Type B pancreatic cell (in vitro differentiated cells): ENCODE measurements at regions not wholly inside any gene's neighbourhood (a gene's known extent, or its start where the extent isn't known, plus 50 kb on each side); places are given as distances from the start of the nearest gene placed in this dataset.
"Not testable (repeated sequence)": the region's sequence is repeated elsewhere in the genome, so short reads cannot be mapped to it uniquely, and the experiment has no call there.

Experiments used
- DNase-seq: peaks from one replicate; pipeline ENCODE4 v3.0.0; 2021; ENCODE audit warnings: mixed read lengths; ENCODE audit not compliant: unreplicated experiment; ENCODE audit errors: extremely low spot score
- H3K27ac Mint-ChIP-seq: 2 replicates; pipeline ENCODE4 v1.8.0; 2021; ENCODE audit warnings: mild to moderate bottlenecking, mixed read lengths
- H3K27me3 Mint-ChIP-seq: 2 replicates; pipeline ENCODE4 v1.8.0; 2021; ENCODE audit warnings: mixed read lengths
- H3K36me3 Mint-ChIP-seq: 2 replicates; pipeline ENCODE4 v1.8.0; 2021; ENCODE audit warnings: mixed read lengths
- H3K4me1 Mint-ChIP-seq: one replicate; pipeline ENCODE4 v1.8.0; 2021; ENCODE audit warnings: mixed read lengths; ENCODE audit not compliant: unreplicated experiment
- H3K4me3 Mint-ChIP-seq: 2 replicates; pipeline ENCODE4 v1.8.0; 2021; ENCODE audit warnings: mild to moderate bottlenecking, mixed read lengths
- H3K9me3 Mint-ChIP-seq: 2 replicates; pipeline ENCODE4 v1.8.0; 2021; ENCODE audit warnings: mixed read lengths
- TF ChIP-seq, protein P1 (sequence below): fragments of 200-600 bp; sonication (generic); conservative IDR thresholded peaks from 2 replicates; pipeline ENCODE4 v1.5.0; 2021; ENCODE audit warnings: antibody characterized with exemption, mild to moderate bottlenecking

DNA sequence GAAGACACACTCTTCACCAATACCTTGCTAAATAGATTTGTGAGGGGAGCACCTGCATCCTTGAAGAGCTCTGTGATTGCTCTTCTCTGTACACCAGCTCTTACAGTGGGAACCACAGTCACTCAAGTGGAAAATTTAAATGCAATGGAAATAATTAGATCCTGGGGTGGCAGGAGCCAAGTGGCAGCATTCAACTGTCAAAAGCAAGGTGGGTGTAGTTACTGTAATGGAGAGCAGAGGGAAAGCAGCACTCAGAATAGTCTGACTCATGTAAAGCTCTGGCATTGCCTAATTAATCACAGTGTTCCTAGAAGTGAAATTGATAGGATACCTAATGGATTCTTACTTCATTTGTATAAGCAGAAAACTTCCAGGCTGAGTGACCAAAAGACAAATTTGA is 245.8 kb downstream of the KCNE4 start:
- no peak overlapping the region for H3K27ac Mint-ChIP-seq
- no peak for DNase-seq
- H3K4me3 Mint-ChIP-seq = no peak overlapping the region
- H3K4me1 Mint-ChIP-seq = no peaks in the 10 kb centered on the region
- TF ChIP-seq, protein P1, sequence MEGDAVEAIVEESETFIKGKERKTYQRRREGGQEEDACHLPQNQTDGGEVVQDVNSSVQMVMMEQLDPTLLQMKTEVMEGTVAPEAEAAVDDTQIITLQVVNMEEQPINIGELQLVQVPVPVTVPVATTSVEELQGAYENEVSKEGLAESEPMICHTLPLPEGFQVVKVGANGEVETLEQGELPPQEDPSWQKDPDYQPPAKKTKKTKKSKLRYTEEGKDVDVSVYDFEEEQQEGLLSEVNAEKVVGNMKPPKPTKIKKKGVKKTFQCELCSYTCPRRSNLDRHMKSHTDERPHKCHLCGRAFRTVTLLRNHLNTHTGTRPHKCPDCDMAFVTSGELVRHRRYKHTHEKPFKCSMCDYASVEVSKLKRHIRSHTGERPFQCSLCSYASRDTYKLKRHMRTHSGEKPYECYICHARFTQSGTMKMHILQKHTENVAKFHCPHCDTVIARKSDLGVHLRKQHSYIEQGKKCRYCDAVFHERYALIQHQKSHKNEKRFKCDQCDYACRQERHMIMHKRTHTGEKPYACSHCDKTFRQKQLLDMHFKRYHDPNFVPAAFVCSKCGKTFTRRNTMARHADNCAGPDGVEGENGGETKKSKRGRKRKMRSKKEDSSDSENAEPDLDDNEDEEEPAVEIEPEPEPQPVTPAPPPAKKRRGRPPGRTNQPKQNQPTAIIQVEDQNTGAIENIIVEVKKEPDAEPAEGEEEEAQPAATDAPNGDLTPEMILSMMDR = no peak
- H3K9me3 Mint-ChIP-seq = no peaks in the 10 kb centered on the region
- H3K27me3 Mint-ChIP-seq = no peaks in the 10 kb centered on the region
- no peaks in the 10 kb centered on the region for H3K36me3 Mint-ChIP-seq

DNA sequence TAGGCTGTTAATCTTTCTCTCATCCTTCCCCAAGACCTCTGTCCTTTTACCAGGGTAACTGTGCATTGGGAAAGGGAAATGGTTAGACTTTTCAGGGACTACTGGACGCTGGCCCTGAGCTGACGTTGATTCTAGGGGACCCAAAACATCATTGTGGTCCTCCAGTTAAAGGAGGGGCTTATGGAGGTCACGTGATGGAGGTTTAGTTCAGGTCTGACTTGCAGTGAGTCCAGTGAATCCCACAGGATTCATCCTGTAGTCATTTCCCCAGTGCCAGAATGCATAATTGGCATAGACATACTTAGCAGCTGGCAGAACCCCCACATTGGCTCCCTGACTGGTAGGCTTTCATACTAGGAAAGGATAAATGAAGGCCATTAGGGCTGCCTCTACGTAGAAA is 246.3 kb downstream of the KCNE4 start:
- H3K36me3 Mint-ChIP-seq = not testable (repeated sequence)

DNA sequence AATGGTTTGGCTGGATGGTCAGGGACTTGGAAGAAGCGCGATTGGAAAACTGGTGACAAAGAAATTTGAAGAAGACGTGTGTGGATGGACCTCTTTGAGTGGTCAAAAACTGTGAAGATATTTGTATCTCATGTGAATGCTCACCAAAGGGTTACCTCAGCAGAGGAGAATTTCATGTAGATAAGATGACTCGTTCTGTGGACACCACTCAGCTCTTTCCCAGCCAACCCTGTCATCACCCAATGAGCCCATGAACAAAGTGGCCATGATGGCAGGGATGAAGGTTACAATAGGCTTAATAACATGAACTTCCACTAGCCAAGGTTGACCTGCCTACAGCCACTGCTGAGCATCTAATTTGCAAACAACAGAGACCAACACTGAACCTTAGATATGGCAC is 248.3 kb downstream of the KCNE4 start:
- DNase-seq = no peak
- no peaks in the 10 kb centered on the region for H3K4me1 Mint-ChIP-seq
- TF ChIP-seq, protein P1 = no peak
- H3K9me3 Mint-ChIP-seq = no peaks in the 10 kb centered on the region
- H3K4me3 Mint-ChIP-seq = no peak overlapping the region
- no peak overlapping the region for H3K27ac Mint-ChIP-seq
- peaks cover 3% of the 10 kb centered on the region for H3K27me3 Mint-ChIP-seq
- H3K36me3 Mint-ChIP-seq = no peaks in the 10 kb centered on the region

More for the DNA sequence above, 246.3 kb downstream of the KCNE4 start:
- DNase-seq, H3K4me3 Mint-ChIP-seq, H3K27ac Mint-ChIP-seq, H3K27me3 Mint-ChIP-seq, H3K4me1 Mint-ChIP-seq, H3K9me3 Mint-ChIP-seq: not testable (repeated sequence)

DNA sequence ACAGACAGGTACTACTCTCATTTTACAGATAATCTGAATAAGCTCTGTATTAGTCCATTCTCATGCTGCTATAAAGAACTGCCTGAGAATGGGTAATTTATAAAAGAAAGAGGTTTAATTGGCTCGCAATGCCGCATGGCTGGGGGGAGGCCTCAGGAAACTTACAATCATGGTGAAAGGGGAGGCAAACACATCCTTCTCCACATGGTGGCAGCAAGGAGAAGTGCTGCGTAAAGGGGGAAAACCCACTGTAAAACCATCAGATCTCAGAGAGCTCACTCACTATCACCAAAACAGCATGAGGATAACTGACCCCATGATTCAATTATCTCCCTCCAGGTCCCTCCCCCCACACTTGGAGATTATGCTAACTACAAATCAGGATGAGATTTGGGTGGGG is 254.4 kb downstream of the KCNE4 start:
- no peak for DNase-seq
- no peaks in the 10 kb centered on the region for H3K4me1 Mint-ChIP-seq
- H3K27ac Mint-ChIP-seq = no peak overlapping the region

DNA sequence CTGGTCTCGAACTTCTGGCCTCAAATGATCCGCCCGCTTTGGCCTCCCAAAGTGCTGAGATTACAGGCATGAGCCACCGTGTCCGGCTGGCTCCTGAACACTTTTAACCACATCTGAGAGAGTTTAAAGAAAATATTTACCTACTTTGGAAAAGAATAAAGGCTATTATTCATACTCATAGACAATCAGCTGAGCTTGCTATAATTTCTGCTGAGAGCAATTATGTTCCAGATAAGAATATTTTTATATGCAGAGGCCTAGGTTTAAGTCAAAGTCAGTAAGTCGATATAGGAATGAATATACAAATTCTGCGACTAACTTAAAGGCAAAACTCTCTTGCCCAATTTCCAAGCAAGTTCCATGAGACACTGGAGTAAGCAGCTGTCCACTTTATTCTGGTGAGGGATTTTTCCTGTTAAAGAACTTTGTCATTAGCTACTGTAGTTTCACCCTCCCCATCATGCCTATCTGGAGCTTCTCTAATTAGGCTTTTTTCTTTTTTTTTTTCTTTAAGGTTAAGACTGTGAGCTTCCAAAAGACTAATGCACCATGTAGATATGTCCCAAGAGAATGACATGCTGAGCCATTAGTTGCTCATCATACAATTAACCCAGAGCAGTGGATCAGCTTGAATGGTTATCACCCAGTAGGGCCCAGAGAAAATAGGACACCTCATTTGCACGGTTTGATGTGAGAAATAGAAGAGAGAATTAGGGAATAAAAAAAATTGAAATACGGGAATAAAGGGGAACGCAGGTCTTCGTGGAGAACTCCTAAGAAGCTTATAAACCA is 260.1 kb downstream of the KCNE4 start:
- Mint-ChIP-seq H3K27ac (no peak overlapping the region), H3K9me3 (no peaks in the 10 kb centered on the region), H3K4me1 (no peaks in the 10 kb centered on the region), H3K27me3 (peaks cover 8% of the 10 kb centered on the region), H3K36me3 (no peaks in the 10 kb centered on the region), H3K4me3 (no peak overlapping the region)
- DNase-seq = no peak
- TF ChIP-seq, protein P1 = no peak

More for the DNA sequence above, 254.4 kb downstream of the KCNE4 start:
- TF ChIP-seq, protein P1 = peak; percentile 66
- H3K4me3 Mint-ChIP-seq = no peak overlapping the region
- no peaks in the 10 kb centered on the region for H3K36me3 Mint-ChIP-seq
- H3K27me3 Mint-ChIP-seq = peaks cover 8% of the 10 kb centered on the region
- no peaks in the 10 kb centered on the region for H3K9me3 Mint-ChIP-seq

DNA sequence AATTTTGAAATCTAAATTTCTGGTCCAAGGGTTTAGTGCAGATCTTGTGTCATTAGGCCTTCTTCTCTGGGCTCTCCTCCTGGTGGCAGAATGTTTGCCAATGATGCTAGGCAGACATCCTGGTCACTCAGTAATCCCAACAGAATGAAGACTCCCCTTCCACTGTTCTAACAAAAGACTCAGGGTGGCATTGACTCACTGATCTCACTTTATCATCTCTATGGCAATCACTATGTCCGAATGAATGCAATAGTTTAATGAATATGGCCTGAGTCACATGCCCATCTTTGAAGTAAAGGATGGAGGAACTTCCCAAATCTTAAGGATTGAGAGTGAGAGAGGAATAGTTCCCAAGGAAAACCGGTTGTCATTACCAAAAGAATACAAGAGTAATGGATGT is 261.1 kb downstream of the KCNE4 start:
- peaks cover 8% of the 10 kb centered on the region for H3K27me3 Mint-ChIP-seq
- no peaks in the 10 kb centered on the region for H3K9me3 Mint-ChIP-seq
- H3K36me3 Mint-ChIP-seq = no peaks in the 10 kb centered on the region
- no peak for DNase-seq
- H3K4me1 Mint-ChIP-seq = no peaks in the 10 kb centered on the region
- H3K4me3 Mint-ChIP-seq = no peak overlapping the region
- TF ChIP-seq, protein P1 = no peak
- no peak overlapping the region for H3K27ac Mint-ChIP-seq
